GM21825 (cell line): ENCODE measurements at regions not wholly inside any gene's neighbourhood (a gene's known extent, or its start where the extent isn't known, plus 50 kb on each side); places are given as distances from the start of the nearest gene placed in this dataset.

ENCODE experiments used
- ATAC-seq: cut with Tn5 transposase; IDR thresholded peaks from one replicate; pipeline ENCODE4 v1.9.1; 2021; ENCODE audit warnings: mild to moderate bottlenecking, moderate library complexity; ENCODE audit not compliant: unreplicated experiment

- ATAC-seq = no peak
Measured at GRCh38 chr13:91111476-91112200, 235.8 kb upstream of the MIR17HG start.

GRCh38 chr13:91112201-91112923 lies 235.1 kb upstream of the MIR17HG start:
- no peak for ATAC-seq

GRCh38 chr13:91112924-91113277 lies 234.6 kb upstream of the MIR17HG start:
- no peak for ATAC-seq

- no peak for ATAC-seq
Measured at GRCh38 chr13:91115776-91116175, 231.7 kb upstream of the MIR17HG start.

- ATAC-seq = no peak
Measured at GRCh38 chr13:91117351-91117750, 230.1 kb upstream of the MIR17HG start.

- ATAC-seq = no peak
Measured at GRCh38 chr13:91119643-91120042, 227.8 kb upstream of the MIR17HG start.

- ATAC-seq = no peak
Measured at GRCh38 chr13:91122766-91123165, 224.7 kb upstream of the MIR17HG start.

GRCh38 chr13:91123456-91124127 lies 223.9 kb upstream of the MIR17HG start:
- ATAC-seq = no peak

- no peak for ATAC-seq
Measured at GRCh38 chr13:91126806-91127205, 220.7 kb upstream of the MIR17HG start.

- ATAC-seq = no peak
Measured at GRCh38 chr13:91127995-91128394, 219.5 kb upstream of the MIR17HG start.

GRCh38 chr13:91132381-91132780 lies 215.1 kb upstream of the MIR17HG start:
- ATAC-seq = no peak

GRCh38 chr13:91132786-91133185 lies 214.7 kb upstream of the MIR17HG start:
- no peak for ATAC-seq

GRCh38 chr13:91133941-91134802 lies 213.3 kb upstream of the MIR17HG start:
- ATAC-seq = peak; percentile 77

GRCh38 chr13:91134803-91135184 lies 212.7 kb upstream of the MIR17HG start:
- ATAC-seq = no peak

- ATAC-seq = no peak
Measured at GRCh38 chr13:91135376-91135775, 212.1 kb upstream of the MIR17HG start.

- no peak for ATAC-seq
Measured at GRCh38 chr13:91135968-91136367, 211.5 kb upstream of the MIR17HG start.

- ATAC-seq = no peak
Measured at GRCh38 chr13:91136806-91137205, 210.7 kb upstream of the MIR17HG start.

- no peak for ATAC-seq
Measured at GRCh38 chr13:91139232-91139631, 208.3 kb upstream of the MIR17HG start.

GRCh38 chr13:91141543-91142061 lies 205.9 kb upstream of the MIR17HG start:
- no peak for ATAC-seq

GRCh38 chr13:91142572-91142971 lies 204.9 kb upstream of the MIR17HG start:
- no peak for ATAC-seq

- no peak for ATAC-seq
Measured at GRCh38 chr13:91144054-91144453, 203.4 kb upstream of the MIR17HG start.
